GM12878 (cell line): ENCODE measurements at regions not wholly inside any gene's neighbourhood (a gene's known extent, or its start where the extent isn't known, plus 50 kb on each side); places are given as distances from the start of the nearest gene placed in this dataset.

ENCODE experiments used
- BHLHE40 ChIP-seq, 2 experiments: fragments of 450-650 bp in 1 of 2; IDR thresholded peaks; 2 replicates each; pipeline ENCODE4 v1.6.1; 2011 to 2017; ENCODE audit warnings: low read depth in 2 of 2, borderline replicate concordance in 1 of 2, improper control_type of control experiment in 1 of 2, low read length in 1 of 2, mild to moderate bottlenecking in 1 of 2
- EP300 ChIP-seq, 2 experiments: fragments of 150-350 bp in 1 of 2; IDR thresholded peaks; 2 replicates each; pipeline ENCODE4 v1.6.1; 2011 to 2012; ENCODE audit warnings: low read depth in 2 of 2, low read length in 2 of 2, borderline replicate concordance in 1 of 2, improper control_type of control experiment in 1 of 2, inconsistent platforms in 1 of 2; ENCODE audit not compliant: control insufficient read depth in 1 of 2
- EZH2 ChIP-seq: IDR thresholded peaks from 2 replicates; pipeline ENCODE4 v1.6.1; 2012; ENCODE audit warnings: low read depth, mild to moderate bottlenecking, control low read depth, inconsistent platforms, low read length, borderline replicate concordance; ENCODE audit not compliant: control insufficient read depth
- NFIC ChIP-seq: IDR thresholded peaks from 2 replicates; pipeline ENCODE4 v1.6.1; 2012; ENCODE audit warnings: low read depth, mild to moderate bottlenecking, inconsistent platforms, low read length, moderate library complexity
- NRF1 ChIP-seq: conservative IDR thresholded peaks from 2 replicates; pipeline ENCODE4 v1.6.1; 2011; ENCODE audit warnings: mild to moderate bottlenecking, low read depth, low read length, improper control_type of control experiment
- TF ChIP-seq, protein P1 (sequence below): IDR thresholded peaks from 2 replicates; pipeline ENCODE4 v1.6.1; 2011; ENCODE audit warnings: low read depth, mild to moderate bottlenecking, low read length, moderate library complexity, borderline replicate concordance; ENCODE audit errors: extremely low read depth
- TF ChIP-seq, protein P2 (sequence below), 3 experiments: IDR thresholded peaks in 2 of 3; conservative IDR thresholded peaks in 1 of 3; 2 replicates each; pipeline ENCODE4 v1.5.1; 2011; ENCODE audit warnings: low read depth in 3 of 3, low read length in 3 of 3, mild to moderate bottlenecking in 3 of 3, control low read depth in 2 of 3, moderate library complexity in 2 of 3, inconsistent platforms in 1 of 3, mixed read lengths in 1 of 3; ENCODE audit not compliant: control insufficient read depth in 2 of 3, insufficient read depth in 1 of 3; ENCODE audit errors: extremely low read depth in 1 of 3

- TF ChIP-seq EP300 (IDR thresholded peaks at IDR 0.05; ENCODE audit: borderline replicate concordance in 1 of 2, control insufficient read depth in 1 of 2, low read depth in 2 of 2, low read length in 2 of 2) (no peak), BHLHE40 (IDR thresholded peaks at IDR 0.05; ENCODE audit: borderline replicate concordance in 1 of 2, low read depth in 2 of 2, low read length in 1 of 2) (no peak), NRF1 (no peak), EZH2 (no peak), NFIC (no peak)
- TF ChIP-seq, protein P1, sequence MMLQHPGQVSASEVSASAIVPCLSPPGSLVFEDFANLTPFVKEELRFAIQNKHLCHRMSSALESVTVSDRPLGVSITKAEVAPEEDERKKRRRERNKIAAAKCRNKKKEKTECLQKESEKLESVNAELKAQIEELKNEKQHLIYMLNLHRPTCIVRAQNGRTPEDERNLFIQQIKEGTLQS: no peak
- TF ChIP-seq, protein P2, sequence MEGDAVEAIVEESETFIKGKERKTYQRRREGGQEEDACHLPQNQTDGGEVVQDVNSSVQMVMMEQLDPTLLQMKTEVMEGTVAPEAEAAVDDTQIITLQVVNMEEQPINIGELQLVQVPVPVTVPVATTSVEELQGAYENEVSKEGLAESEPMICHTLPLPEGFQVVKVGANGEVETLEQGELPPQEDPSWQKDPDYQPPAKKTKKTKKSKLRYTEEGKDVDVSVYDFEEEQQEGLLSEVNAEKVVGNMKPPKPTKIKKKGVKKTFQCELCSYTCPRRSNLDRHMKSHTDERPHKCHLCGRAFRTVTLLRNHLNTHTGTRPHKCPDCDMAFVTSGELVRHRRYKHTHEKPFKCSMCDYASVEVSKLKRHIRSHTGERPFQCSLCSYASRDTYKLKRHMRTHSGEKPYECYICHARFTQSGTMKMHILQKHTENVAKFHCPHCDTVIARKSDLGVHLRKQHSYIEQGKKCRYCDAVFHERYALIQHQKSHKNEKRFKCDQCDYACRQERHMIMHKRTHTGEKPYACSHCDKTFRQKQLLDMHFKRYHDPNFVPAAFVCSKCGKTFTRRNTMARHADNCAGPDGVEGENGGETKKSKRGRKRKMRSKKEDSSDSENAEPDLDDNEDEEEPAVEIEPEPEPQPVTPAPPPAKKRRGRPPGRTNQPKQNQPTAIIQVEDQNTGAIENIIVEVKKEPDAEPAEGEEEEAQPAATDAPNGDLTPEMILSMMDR (IDR thresholded peaks at IDR 0.05 in 2 of 3, conservative IDR thresholded peaks at IDR 0.05 in 1 of 3; ENCODE audit: control insufficient read depth in 2 of 3, extremely low read depth in 1 of 3, insufficient read depth in 1 of 3, low read depth in 3 of 3, low read length in 3 of 3): no peak
Observed at GRCh38 chr13:57036290-57036689, 104.4 kb upstream of the PRR20A start.
